DND-41 (cell line): ENCODE measurements at regions not wholly inside any gene's neighbourhood (a gene's known extent, or its start where the extent isn't known, plus 50 kb on each side); places are given as distances from the start of the nearest gene placed in this dataset.
A peak's percentile ranks its signal among the peaks of the same experiment; 100 is the strongest.

Experiments used
- ATAC-seq: fragments of 200-7000 bp; cut with Tn5 transposase; 3 replicates; pipeline ENCODE4 v1.9.1; 2021; ENCODE audit warnings: low read depth; ENCODE audit not compliant: insufficient read depth
- DNase-seq: peaks from one replicate; pipeline ENCODE4 v3.0.0-alpha.2; 2020
- H2AFZ ChIP-seq: 2 replicates; pipeline ENCODE4 v1.6.0; 2012; ENCODE audit warnings: low read depth, low read length
- H3K27ac ChIP-seq: 2 replicates; pipeline ENCODE4 v1.5.1; 2012; ENCODE audit warnings: low read length, inconsistent platforms
- H3K27me3 ChIP-seq: fragments of 200-600 bp; sonication (generic); 2 replicates; pipeline ENCODE4 v1.6.0; 2012; ENCODE audit warnings: low read length, mild to moderate bottlenecking, inconsistent platforms; ENCODE audit not compliant: insufficient read depth, poor library complexity
- H3K36me3 ChIP-seq: 2 replicates; pipeline ENCODE4 v1.5.1; 2012; ENCODE audit warnings: low read length, inconsistent platforms; ENCODE audit not compliant: insufficient read depth
- H3K4me1 ChIP-seq: 2 replicates; pipeline ENCODE4 v1.5.1; 2012; ENCODE audit warnings: mild to moderate bottlenecking, low read length; ENCODE audit not compliant: insufficient read depth
- H3K4me2 ChIP-seq: 2 replicates; pipeline ENCODE4 v1.6.0; 2012; ENCODE audit warnings: mild to moderate bottlenecking, moderate library complexity, low read length, inconsistent platforms; ENCODE audit not compliant: insufficient read depth
- H3K4me3 ChIP-seq, 2 experiments: fragments of 200-600 bp in 1 of 2; shearing (Covaris generic) in 1 of 2; 2 replicates each; pipeline ENCODE4 v1.5.1; 2012 to 2016; ENCODE audit warnings: inconsistent platforms in 2 of 2, low read length in 2 of 2, mild to moderate bottlenecking in 2 of 2, low read depth in 1 of 2, moderate library complexity in 1 of 2
- H3K79me2 ChIP-seq: 2 replicates; pipeline ENCODE4 v1.6.0; 2012; ENCODE audit warnings: low read length, inconsistent platforms; ENCODE audit not compliant: insufficient read depth
- H3K9ac ChIP-seq: 2 replicates; pipeline ENCODE4 v1.6.0; 2012; ENCODE audit warnings: low read depth, mild to moderate bottlenecking, inconsistent platforms, low read length, moderate library complexity
- H3K9me3 ChIP-seq: 2 replicates; pipeline ENCODE4 v1.5.1; 2012; ENCODE audit warnings: low read length, moderate library complexity, mild to moderate bottlenecking, inconsistent platforms; ENCODE audit not compliant: insufficient read depth, severe bottlenecking
- H4K20me1 ChIP-seq: 2 replicates; pipeline ENCODE4 v1.6.0; 2012; ENCODE audit warnings: low read length; ENCODE audit not compliant: insufficient read depth
- CTCF ChIP-seq: IDR thresholded peaks from 2 replicates; pipeline ENCODE4 v1.5.1; 2012; ENCODE audit warnings: borderline replicate concordance, low read length, moderate library complexity, mild to moderate bottlenecking; ENCODE audit not compliant: poor library complexity, severe bottlenecking; ENCODE audit errors: extremely low read depth
- EZH2 ChIP-seq: IDR thresholded peaks from 3 replicates; pipeline ENCODE4 v1.6.1; 2012; ENCODE audit warnings: borderline replicate concordance, low read depth, mild to moderate bottlenecking, moderate library complexity, low read length, inconsistent platforms; ENCODE audit not compliant: severe bottlenecking

GRCh38 chr18:26794230-26795101 is 71.0 kb downstream of the AQP4 start:
- no peaks in the 10 kb centered on the region for H4K20me1 ChIP-seq
- peak; percentile 19; the same call in 1 of the 3 replicates for ATAC-seq
- no peak overlapping the region for H3K4me3 ChIP-seq
- no peaks in the 10 kb centered on the region for H3K79me2 ChIP-seq
- TF ChIP-seq EZH2: no peak
- no peak for TF ChIP-seq CTCF
- H3K4me2 ChIP-seq: no peak overlapping the region
- no peak overlapping the region for H3K27ac ChIP-seq
- no peak for DNase-seq
- no peak overlapping the region for H2AFZ ChIP-seq
- H3K4me1 ChIP-seq: no peaks in the 10 kb centered on the region
- H3K9me3 ChIP-seq: no peaks in the 10 kb centered on the region
- H3K27me3 ChIP-seq: no peaks in the 10 kb centered on the region
- H3K36me3 ChIP-seq: no peaks in the 10 kb centered on the region
- H3K9ac ChIP-seq: no peak overlapping the region

GRCh38 chr18:26792661-26793060 is 72.8 kb downstream of the AQP4 start:
- Histone ChIP-seq H4K20me1 (no peaks in the 10 kb centered on the region), H3K9me3 (no peaks in the 10 kb centered on the region)
- no peak for DNase-seq

GRCh38 chr18:26791676-26792075 is 73.8 kb downstream of the AQP4 start:
- Histone ChIP-seq H3K79me2 (no peaks in the 10 kb centered on the region), H3K36me3 (no peaks in the 10 kb centered on the region), H3K9ac (no peak overlapping the region), H2AFZ (peak overlapping the region; percentile 47; the same call in 1 of the 2 replicates), H3K4me2 (no peak overlapping the region), H3K4me1 (no peaks in the 10 kb centered on the region), H3K9me3 (no peaks in the 10 kb centered on the region), H4K20me1 (no peaks in the 10 kb centered on the region), H3K4me3 (no peak overlapping the region), H3K27me3 (no peaks in the 10 kb centered on the region), H3K27ac (no peak overlapping the region)
- no peak for DNase-seq
- no peak for ATAC-seq
- no peak for TF ChIP-seq EZH2
- TF ChIP-seq CTCF: no peak

More at GRCh38 chr18:26792661-26793060, 72.8 kb downstream of the AQP4 start:
- no peaks in the 10 kb centered on the region for H3K4me1 ChIP-seq
- no peak overlapping the region for H3K4me2 ChIP-seq
- no peak overlapping the region for H3K4me3 ChIP-seq
- H3K36me3 ChIP-seq: no peaks in the 10 kb centered on the region
- no peak overlapping the region for H3K27ac ChIP-seq
- H3K9ac ChIP-seq: no peak overlapping the region
- H3K27me3 ChIP-seq: no peaks in the 10 kb centered on the region
- ATAC-seq: no peak
- no peaks in the 10 kb centered on the region for H3K79me2 ChIP-seq
- no peak for TF ChIP-seq EZH2
- TF ChIP-seq CTCF: no peak
- H2AFZ ChIP-seq: no peak overlapping the region
